Body of pancreas (tissue), 4 donors: ENCODE measurements at regions not wholly inside any gene's neighbourhood (a gene's known extent, or its start where the extent isn't known, plus 50 kb on each side); places are given as distances from the start of the nearest gene placed in this dataset.

Experiments used
- ATAC-seq: fragments of 150-250 bp; one replicate; pipeline ENCODE4 v1.9.1; 2016
- DNase-seq, 4 donors: peaks; one replicate each; pipeline ENCODE4 v3.0.0-alpha.2; 2019
- H3K27ac ChIP-seq, 4 donors: fragments of 200-600 bp; sonication (generic); 1 replicate in 3 of 4; 2 replicates in 1 of 4; pipeline versions ENCODE4 v1.5.1 to v1.6.1; 2016 to 2019; ENCODE audit warnings: mild to moderate bottlenecking in 1 of 4, mixed read lengths in 1 of 4, moderate library complexity in 1 of 4
- H3K27me3 ChIP-seq, 2 donors: fragments of 200-600 bp; sonication (generic); one replicate each; pipeline ENCODE4 v1.6.0; 2016; ENCODE audit warnings: mild to moderate bottlenecking in 1 of 2
- H3K36me3 ChIP-seq, 2 donors: fragments of 200-600 bp; sonication (generic); replicated peaks in 1 of 2; 2 replicates each; pipeline ENCODE4 v1.5.1; 2016; ENCODE audit warnings: low read depth in 2 of 2; ENCODE audit not compliant: insufficient read depth in 1 of 2
- H3K4me1 ChIP-seq: fragments of 200-600 bp; sonication (generic); one replicate; pipeline ENCODE4 v1.6.0; 2016
- H3K4me3 ChIP-seq, 2 donors: fragments of 200-600 bp; sonication (generic); 1 replicate in 1 of 2; 2 replicates in 1 of 2; pipeline ENCODE4 v1.5.1; 2016 to 2019
- H3K9me3 ChIP-seq, 3 donors: fragments of 200-600 bp; sonication (generic); 1 replicate in 2 of 3; 2 replicates in 1 of 3; pipeline ENCODE4 v1.5.1; 2016
- CTCF ChIP-seq, 7 experiments: fragments of 450-650 bp in 4 of 7; fragments of 200-600 bp in 3 of 7; sonication (generic) in 3 of 7; IDR thresholded peaks; one replicate each; pipeline ENCODE4 v1.5.1; 2016 to 2019; ENCODE audit warnings: antibody characterized with exemption in 7 of 7
- POLR2A ChIP-seq, 3 donors: fragments of 450-650 bp; IDR thresholded peaks; one replicate each; pipeline ENCODE4 v1.6.1; 2016; ENCODE audit warnings: antibody characterized with exemption in 3 of 3, mild to moderate bottlenecking in 2 of 3
- whole genome bisulfite sequencing, 2 donors: methylation state at CpG; one replicate each; pipeline ENCODE4 v1.1.5; 2017; 5-methylcytosine and 5-hydroxymethylcytosine counted together
- intact Hi-C: fragments of 100-400 bp; cut with DNase I; formaldehyde crosslinking; loops from one replicate; pipeline ENCODE4 v1.15.1; 2023

DNA sequence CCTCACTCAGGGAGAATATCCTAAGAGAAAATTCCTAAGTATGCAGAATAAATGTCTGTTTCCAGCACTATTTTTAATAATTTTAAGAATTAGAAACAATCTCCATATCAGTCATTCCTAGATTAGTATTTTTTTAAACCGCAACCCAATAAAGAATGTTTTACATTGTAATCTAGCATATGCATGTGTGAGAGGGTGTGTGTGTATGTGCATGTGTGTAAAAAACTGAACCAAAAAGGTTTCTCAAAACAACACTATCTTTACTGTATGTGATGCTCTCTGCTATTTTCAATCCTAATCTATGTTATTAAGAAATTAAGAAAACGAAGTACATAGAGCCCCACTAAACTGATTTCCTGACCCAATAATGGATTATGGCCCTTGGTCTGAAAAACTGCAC lies 90.6 kb upstream of the AKIP1 start:
- H3K36me3 ChIP-seq, result no peaks in the 10 kb centered on the region
- no peaks in the 10 kb centered on the region for H3K27me3 ChIP-seq
- H3K4me3 ChIP-seq, result no peak overlapping the region
- no peaks in the 10 kb centered on the region for H3K9me3 ChIP-seq
- DNase-seq, result no peak
- intact Hi-C loops, result no loop called here
- no peaks in the 10 kb centered on the region for H3K4me1 ChIP-seq
- 48 to 67% methylated on average over 2 of the region's 2 CpGs for WGBS, 2 donors
- no peak overlapping the region for H3K27ac ChIP-seq
- no peak for ATAC-seq
- TF ChIP-seq POLR2A (IDR thresholded peaks at IDR 0.05) (no peak), CTCF (IDR thresholded peaks at IDR 0.05) (no peak)

DNA sequence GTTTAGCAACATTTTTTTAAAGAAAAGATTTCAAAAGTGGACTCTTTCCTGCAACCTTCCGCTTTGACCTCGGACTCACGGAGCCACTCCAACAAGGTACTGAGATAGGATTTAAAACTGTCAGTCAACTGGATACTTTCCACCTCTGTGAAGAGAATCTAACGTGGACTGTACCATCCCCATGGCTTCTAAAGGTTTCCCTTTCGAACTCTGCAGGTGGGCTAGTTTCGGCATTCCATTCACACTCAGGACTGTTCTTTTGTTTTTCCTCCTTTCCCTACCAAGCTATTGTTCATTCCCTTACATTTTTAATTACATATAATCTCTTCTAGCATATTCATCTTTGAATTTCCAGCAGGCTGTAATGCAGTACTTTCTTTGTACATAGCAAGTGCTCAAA lies 88.5 kb upstream of the AKIP1 start:
- 72 to 73% methylated on average over 6 of the region's 6 CpGs for WGBS, 2 donors
- TF ChIP-seq POLR2A (IDR thresholded peaks at IDR 0.05) (no peak), CTCF (IDR thresholded peaks at IDR 0.05) (no peak)
- Histone ChIP-seq H3K27ac (no peak overlapping the region), H3K36me3 (no peaks in the 10 kb centered on the region), H3K27me3 (no peaks in the 10 kb centered on the region), H3K9me3 (no peaks in the 10 kb centered on the region), H3K4me1 (no peaks in the 10 kb centered on the region), H3K4me3 (no peak overlapping the region)
- intact Hi-C loops, result no loop called here
- DNase-seq (no peak), ATAC-seq (no peak)

- ATAC-seq, result no peak
- no peak for DNase-seq
Observed at GRCh38 chr11:8823174-8823742, 87.7 kb upstream of the AKIP1 start.

DNA sequence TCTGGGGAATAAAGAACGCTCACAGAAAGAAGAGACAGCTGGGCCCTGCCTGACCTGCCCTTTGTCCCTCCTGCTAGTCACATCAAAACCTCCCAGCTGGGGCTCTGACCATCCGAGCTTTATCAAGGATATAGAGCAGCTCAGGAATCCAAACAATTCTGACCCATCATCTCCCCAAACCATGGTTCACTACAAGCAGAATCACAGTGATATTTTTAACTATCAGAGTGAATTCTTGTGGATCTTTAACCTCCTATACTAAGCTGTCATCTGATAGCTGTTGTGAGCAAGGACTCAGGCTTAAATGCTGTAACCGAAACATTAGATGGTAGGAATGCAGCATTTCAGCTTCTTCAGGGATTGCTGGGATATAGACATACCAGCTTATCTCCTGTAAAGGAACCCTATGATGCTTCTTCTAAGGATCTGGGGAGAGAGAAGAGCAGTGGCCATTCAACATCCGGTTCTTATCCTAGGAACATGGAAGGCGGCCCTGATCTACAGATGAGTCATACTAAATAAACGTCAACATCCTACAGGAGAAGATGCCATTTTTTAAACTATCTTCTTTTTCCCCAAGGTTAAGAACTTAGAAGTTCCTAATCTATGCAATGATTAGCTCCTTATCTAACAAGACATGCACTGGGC lies 84.7 kb upstream of the AKIP1 start:
- Histone ChIP-seq H3K27me3 (no peaks in the 10 kb centered on the region), H3K4me1 (no peaks in the 10 kb centered on the region), H3K4me3 (no peak overlapping the region), H3K9me3 (no peaks in the 10 kb centered on the region), H3K27ac (no peak overlapping the region), H3K36me3 (no peaks in the 10 kb centered on the region)
- DNase-seq, result no peak
- WGBS, 2 donors, result 65 to 71% methylated on average over 6 of the region's 6 CpGs
- ATAC-seq, result no peak
- TF ChIP-seq CTCF (IDR thresholded peaks at IDR 0.05) (no peak), POLR2A (IDR thresholded peaks at IDR 0.05) (no peak)
- intact Hi-C loops, result no loop called here

More at GRCh38 chr11:8823174-8823742, 87.7 kb upstream of the AKIP1 start:
- no peak overlapping the region for H3K27ac ChIP-seq
- no peak for TF ChIP-seq CTCF (IDR thresholded peaks at IDR 0.05)
- no peak for TF ChIP-seq POLR2A (IDR thresholded peaks at IDR 0.05)
- intact Hi-C loops, result no loop called here
- 60 to 81% methylated on average over 2 of the region's 2 CpGs for WGBS, 2 donors
- no peaks in the 10 kb centered on the region for H3K4me1 ChIP-seq
- no peaks in the 10 kb centered on the region for H3K27me3 ChIP-seq
- no peaks in the 10 kb centered on the region for H3K36me3 ChIP-seq
- H3K4me3 ChIP-seq, result no peak overlapping the region
- H3K9me3 ChIP-seq, result no peaks in the 10 kb centered on the region
